Astrocyte (in vitro differentiated cells and primary cell): ENCODE measurements at regions not wholly inside any gene's neighbourhood (a gene's known extent, or its start where the extent isn't known, plus 50 kb on each side); places are given as distances from the start of the nearest gene placed in this dataset.

Source experiments
- DNase-seq: peaks from one replicate; pipeline ENCODE4 v3.0.0-alpha.2; 2010; ENCODE audit warnings: low read depth
- FAIRE-seq: peaks from 2 replicates; lab custom pipeline; 2011; peaks lifted over from hg19 to GRCh38; lab: Jason Lieb, UNC
- H2AFZ ChIP-seq: 2 replicates; pipeline ENCODE4 v1.6.0; 2012; ENCODE audit warnings: low read depth, low read length, inconsistent platforms
- H3K27ac ChIP-seq: 2 replicates; pipeline ENCODE4 v1.5.1; 2011; ENCODE audit warnings: low read depth, low read length, inconsistent platforms
- H3K27me3 ChIP-seq: 2 replicates; pipeline ENCODE4 v1.6.0; 2011; ENCODE audit warnings: low read length, inconsistent platforms; ENCODE audit not compliant: insufficient read depth
- H3K36me3 ChIP-seq: 2 replicates; pipeline ENCODE4 v1.5.1; 2011; ENCODE audit warnings: low read length, inconsistent platforms; ENCODE audit not compliant: insufficient read depth
- H3K4me1 ChIP-seq: 2 replicates; pipeline ENCODE4 v1.5.1; 2011; ENCODE audit warnings: low read length, inconsistent platforms; ENCODE audit not compliant: insufficient read depth
- H3K4me2 ChIP-seq: 2 replicates; pipeline ENCODE4 v1.6.0; 2012; ENCODE audit warnings: low read length, inconsistent platforms
- H3K4me3 ChIP-seq: 2 replicates; pipeline ENCODE4 v1.5.1; 2011; ENCODE audit warnings: low read depth, mild to moderate bottlenecking, low read length, inconsistent platforms; ENCODE audit not compliant: insufficient read depth
- H3K79me2 ChIP-seq: 2 replicates; pipeline ENCODE4 v1.6.0; 2012; ENCODE audit warnings: mild to moderate bottlenecking, low read length, inconsistent platforms; ENCODE audit not compliant: insufficient read depth
- H3K9ac ChIP-seq: 2 replicates; pipeline ENCODE4 v1.6.0; 2012; ENCODE audit warnings: mild to moderate bottlenecking, low read length, inconsistent platforms
- H3K9me3 ChIP-seq: 2 replicates; pipeline ENCODE4 v1.5.1; 2012; ENCODE audit warnings: low read depth, mild to moderate bottlenecking, low read length, inconsistent platforms; ENCODE audit not compliant: insufficient read depth
- H4K20me1 ChIP-seq: 2 replicates; pipeline ENCODE4 v1.6.0; 2012; ENCODE audit warnings: low read length, inconsistent platforms; ENCODE audit not compliant: insufficient read depth
- H3K27ac Mint-ChIP-seq: one replicate; pipeline ENCODE4 v1.8.0; 2021; ENCODE audit warnings: mild to moderate bottlenecking, mixed read lengths; ENCODE audit not compliant: unreplicated experiment
- H3K27me3 Mint-ChIP-seq: one replicate; pipeline ENCODE4 v1.8.0; 2021; ENCODE audit warnings: low read depth, mixed read lengths; ENCODE audit not compliant: unreplicated experiment
- H3K36me3 Mint-ChIP-seq: one replicate; pipeline ENCODE4 v1.8.0; 2021; ENCODE audit warnings: low read depth, mixed read lengths; ENCODE audit not compliant: unreplicated experiment
- H3K4me1 Mint-ChIP-seq: one replicate; pipeline ENCODE4 v1.8.0; 2021; ENCODE audit warnings: low read depth, mixed read lengths; ENCODE audit not compliant: unreplicated experiment
- H3K4me3 Mint-ChIP-seq: one replicate; pipeline ENCODE4 v1.8.0; 2021; ENCODE audit warnings: mild to moderate bottlenecking, moderate library complexity, mixed read lengths; ENCODE audit not compliant: unreplicated experiment
- H3K9me3 Mint-ChIP-seq: one replicate; pipeline ENCODE4 v1.8.0; 2021; ENCODE audit warnings: mild to moderate bottlenecking, mixed read lengths; ENCODE audit not compliant: unreplicated experiment
- EZH2 ChIP-seq: IDR thresholded peaks from 2 replicates; pipeline ENCODE4 v1.6.1; 2012; ENCODE audit warnings: mild to moderate bottlenecking, low read length, inconsistent platforms; ENCODE audit not compliant: insufficient read depth
- TF ChIP-seq, protein P1 (sequence below): IDR thresholded peaks from 2 replicates; pipeline ENCODE4 v1.5.1; 2011; ENCODE audit warnings: low read depth, mild to moderate bottlenecking, inconsistent platforms, low read length, moderate library complexity; ENCODE audit not compliant: insufficient read depth

- Mint-ChIP-seq H3K4me3 (no peak overlapping the region), H3K9me3 (no peaks in the 10 kb centered on the region), H3K36me3 (no peaks in the 10 kb centered on the region), H3K4me1 (no peaks in the 10 kb centered on the region), H3K27ac (no peak overlapping the region), H3K27me3 (peaks cover 28% of the 10 kb centered on the region)
- Histone ChIP-seq H4K20me1 (no peaks in the 10 kb centered on the region), H3K9ac (no peak overlapping the region), H2AFZ (no peak overlapping the region), H3K4me3 (no peak overlapping the region), H3K79me2 (no peaks in the 10 kb centered on the region), H3K36me3 (no peaks in the 10 kb centered on the region), H3K9me3 (no peaks in the 10 kb centered on the region), H3K4me1 (no peaks in the 10 kb centered on the region), H3K4me2 (no peak overlapping the region), H3K27me3 (no peaks in the 10 kb centered on the region), H3K27ac (no peak overlapping the region)
- no peak for DNase-seq
- TF ChIP-seq, protein P1, sequence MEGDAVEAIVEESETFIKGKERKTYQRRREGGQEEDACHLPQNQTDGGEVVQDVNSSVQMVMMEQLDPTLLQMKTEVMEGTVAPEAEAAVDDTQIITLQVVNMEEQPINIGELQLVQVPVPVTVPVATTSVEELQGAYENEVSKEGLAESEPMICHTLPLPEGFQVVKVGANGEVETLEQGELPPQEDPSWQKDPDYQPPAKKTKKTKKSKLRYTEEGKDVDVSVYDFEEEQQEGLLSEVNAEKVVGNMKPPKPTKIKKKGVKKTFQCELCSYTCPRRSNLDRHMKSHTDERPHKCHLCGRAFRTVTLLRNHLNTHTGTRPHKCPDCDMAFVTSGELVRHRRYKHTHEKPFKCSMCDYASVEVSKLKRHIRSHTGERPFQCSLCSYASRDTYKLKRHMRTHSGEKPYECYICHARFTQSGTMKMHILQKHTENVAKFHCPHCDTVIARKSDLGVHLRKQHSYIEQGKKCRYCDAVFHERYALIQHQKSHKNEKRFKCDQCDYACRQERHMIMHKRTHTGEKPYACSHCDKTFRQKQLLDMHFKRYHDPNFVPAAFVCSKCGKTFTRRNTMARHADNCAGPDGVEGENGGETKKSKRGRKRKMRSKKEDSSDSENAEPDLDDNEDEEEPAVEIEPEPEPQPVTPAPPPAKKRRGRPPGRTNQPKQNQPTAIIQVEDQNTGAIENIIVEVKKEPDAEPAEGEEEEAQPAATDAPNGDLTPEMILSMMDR, result no peak
- TF ChIP-seq EZH2, result no peak
- FAIRE-seq, result no peak
Measured at GRCh38 chr14:104422837-104423681, 156.5 kb upstream of the C14orf180 start.

DNA sequence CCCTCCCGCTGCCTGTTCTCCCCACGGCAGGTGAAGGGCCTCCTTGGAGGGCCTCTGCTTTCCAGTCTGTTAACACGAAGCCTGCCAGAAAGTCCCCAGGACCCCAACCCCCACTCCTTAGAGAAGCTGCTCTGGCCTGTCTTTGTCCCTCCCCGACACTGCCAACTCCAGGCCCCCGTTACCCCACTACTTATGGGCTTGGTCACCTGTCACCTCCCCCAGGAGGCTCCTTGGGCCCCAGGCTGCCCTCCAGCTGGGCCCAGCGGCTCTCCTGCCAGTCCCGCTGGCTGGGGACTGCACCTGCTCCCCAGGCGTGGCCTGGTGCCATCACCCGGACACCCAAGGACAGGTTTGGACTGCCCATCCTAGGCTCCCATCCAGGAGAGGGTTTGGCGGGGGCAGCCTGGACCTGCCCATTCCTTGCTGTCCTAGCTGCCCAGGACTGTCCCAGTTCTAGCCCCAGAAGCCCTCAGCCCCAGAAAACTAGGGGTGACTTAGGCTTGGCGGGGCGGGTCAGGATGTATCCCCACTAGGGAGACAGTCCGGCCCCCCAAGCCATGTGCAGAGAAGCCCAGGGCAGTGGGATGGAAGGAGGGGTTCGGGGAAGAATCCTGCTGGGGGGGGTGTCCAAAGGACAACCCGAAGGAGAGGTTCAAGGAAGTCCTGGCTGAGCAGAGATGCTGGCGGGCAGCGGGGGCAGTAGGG, 155.7 kb upstream of the C14orf180 start:
- Histone ChIP-seq H3K4me3 (no peak overlapping the region), H2AFZ (no peak overlapping the region), H3K9me3 (no peaks in the 10 kb centered on the region), H4K20me1 (no peaks in the 10 kb centered on the region), H3K27ac (no peak overlapping the region), H3K79me2 (no peaks in the 10 kb centered on the region), H3K27me3 (no peaks in the 10 kb centered on the region), H3K36me3 (no peaks in the 10 kb centered on the region), H3K4me2 (no peak overlapping the region), H3K4me1 (no peaks in the 10 kb centered on the region), H3K9ac (no peak overlapping the region)
- H3K9me3 Mint-ChIP-seq, result no peaks in the 10 kb centered on the region
- TF ChIP-seq, protein P1, result no peak
- no peak for TF ChIP-seq EZH2
- no peaks in the 10 kb centered on the region for H3K36me3 Mint-ChIP-seq
- peaks cover 28% of the 10 kb centered on the region for H3K27me3 Mint-ChIP-seq
- FAIRE-seq, result no peak
- H3K4me1 Mint-ChIP-seq, result no peaks in the 10 kb centered on the region
- H3K27ac Mint-ChIP-seq, result no peak overlapping the region
- DNase-seq, result no peak
- H3K4me3 Mint-ChIP-seq, result no peak overlapping the region
